ENCODE measurements at regions not wholly inside any gene's neighbourhood (a gene's known extent, or its start where the extent isn't known, plus 50 kb on each side); places are given as distances from the start of the nearest gene placed in this dataset.
"Not testable (repeated sequence)": the region's sequence is repeated elsewhere in the genome, so short reads cannot be mapped to it uniquely, and the experiment has no call there.

GRCh38 chr15:23801881-23802280 is 114.8 kb upstream of the NDN start:
- H4K20me1 ChIP-seq (ENCODE audit: low read length), result no peaks in the 10 kb centered on the region
- H3K4me1 ChIP-seq (ENCODE audit: insufficient read depth, low read length), result no peaks in the 10 kb centered on the region
- intact Hi-C loops (cut with micrococcal nuclease), result no loop called here
- BruUV-seq (replicated peaks), result no TSS peak
- POLR2A ChIA-PET (ENCODE audit: unreplicated experiment), result no interaction called here
- H3F3A ChIP-seq (ENCODE audit: low read length, unreplicated experiment), result no peaks in the 10 kb centered on the region
- no peaks in the 10 kb centered on the region for H3K36me3 ChIP-seq (ENCODE audit: low read depth, low read length)
- peaks cover 6% of the 10 kb centered on the region; the same call in 1 of the 2 replicates for H3K9me3 ChIP-seq (ENCODE audit: low read length)
- H3K79me2 ChIP-seq (ENCODE audit: low read length), result no peaks in the 10 kb centered on the region
- no peak for ATAC-seq
- H3K9ac ChIP-seq (ENCODE audit: low read length), result no peak overlapping the region
- H2AFZ ChIP-seq (ENCODE audit: low read length), result no peak overlapping the region
- H3K4me3 ChIP-seq (ENCODE audit: low read length), result no peak overlapping the region
- H3K4me2 ChIP-seq (ENCODE audit: low read length), result no peak overlapping the region
- DNase-seq, result no peak
- CTCF ChIA-PET, result no interaction called here
- H3K27ac ChIP-seq (ENCODE audit: low read length), result no peak overlapping the region
- H3K27me3 ChIP-seq (ENCODE audit: low read length), result no peaks in the 10 kb centered on the region
- TF ChIP-seq CTCF (conservative IDR thresholded peaks at IDR 0.05; ENCODE audit: low read depth, low read length), result no peak
- TF ChIP-seq EZH2 (IDR thresholded peaks at IDR 0.05; ENCODE audit: low read length, unreplicated experiment), result no peak
- TF ChIP-seq EZH2phosphoT487 (IDR thresholded peaks at IDR 0.05; ENCODE audit: borderline replicate concordance, low read length), result no peak
- H3K9me2 ChIP-seq (replicated peaks; ENCODE audit: low read length), result no peaks in the 10 kb centered on the region

DNA sequence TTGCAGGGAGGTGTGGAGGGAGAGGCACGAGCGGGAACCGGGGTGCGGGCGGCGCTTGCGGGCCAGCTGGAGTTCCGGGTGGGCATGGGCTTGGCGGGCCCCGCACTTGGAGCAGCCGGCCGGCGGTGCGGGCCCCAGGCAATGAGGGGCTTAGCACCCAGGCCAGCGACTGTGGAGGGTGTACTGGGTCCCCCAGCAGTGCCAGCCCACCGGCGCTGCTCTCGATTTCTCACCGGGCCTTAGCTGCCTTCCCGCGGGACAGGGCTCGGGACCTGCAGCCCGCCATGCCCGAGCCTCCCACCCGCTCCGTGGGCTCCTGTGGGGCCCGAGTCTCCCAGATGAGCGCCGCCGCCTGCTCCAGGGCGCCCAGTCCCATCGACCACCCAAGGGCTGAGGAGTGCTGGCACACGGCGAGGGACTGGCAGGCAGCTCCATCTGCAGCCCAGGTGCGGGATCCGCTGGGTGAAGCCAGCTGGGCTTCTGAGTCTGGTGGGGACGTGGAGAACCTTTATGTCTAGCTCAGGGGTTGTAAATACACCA is 115.9 kb upstream of the NDN start:
- H3K27me3 ChIP-seq (ENCODE audit: low read length); POLR2A ChIA-PET (ENCODE audit: unreplicated experiment); H2AFZ ChIP-seq (ENCODE audit: low read length); H4K20me1 ChIP-seq (ENCODE audit: low read length); H3K79me2 ChIP-seq (ENCODE audit: low read length); intact Hi-C loops (cut with micrococcal nuclease); H3K9ac ChIP-seq (ENCODE audit: low read length); H3K4me1 ChIP-seq (ENCODE audit: insufficient read depth, low read length); H3K27ac ChIP-seq (ENCODE audit: low read length); H3K4me3 ChIP-seq (ENCODE audit: low read length); DNase-seq; BruUV-seq (replicated peaks); ATAC-seq; CTCF ChIA-PET; H3K9me2 ChIP-seq (replicated peaks; ENCODE audit: low read length); H3K9me3 ChIP-seq (ENCODE audit: low read length); H3F3A ChIP-seq (ENCODE audit: low read length, unreplicated experiment); H3K4me2 ChIP-seq (ENCODE audit: low read length); H3K36me3 ChIP-seq (ENCODE audit: low read depth, low read length): not testable (repeated sequence)

DNA sequence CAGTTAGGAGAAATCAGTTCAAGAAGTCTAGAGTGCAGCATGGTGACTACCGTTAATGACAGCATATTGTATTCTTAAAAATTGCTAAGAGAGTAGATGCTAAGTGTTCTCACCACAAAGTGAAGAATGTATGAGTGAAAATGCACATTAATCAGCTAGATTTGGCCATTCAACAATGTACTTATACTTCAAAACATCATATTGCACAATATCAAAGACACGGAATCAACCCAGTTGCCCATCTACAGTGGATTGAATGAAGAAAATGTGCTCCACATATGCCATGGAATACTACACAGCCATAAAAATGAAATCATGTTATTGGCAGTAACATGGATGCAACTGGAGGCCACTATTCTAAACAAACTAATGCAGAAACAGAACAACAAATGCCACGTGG is 119.9 kb upstream of the NDN start:
- Histone ChIP-seq H3K9me3 (ENCODE audit: low read length) (peaks cover 10% of the 10 kb centered on the region; the same call in 1 of the 2 replicates), H3K79me2 (ENCODE audit: low read length) (no peaks in the 10 kb centered on the region), H3K4me2 (ENCODE audit: low read length) (no peak overlapping the region), H3K9ac (ENCODE audit: low read length) (no peak overlapping the region), H3K27ac (ENCODE audit: low read length) (no peak overlapping the region), H3K27me3 (ENCODE audit: low read length) (no peaks in the 10 kb centered on the region), H2AFZ (ENCODE audit: low read length) (no peak overlapping the region), H3K4me3 (ENCODE audit: low read length) (no peak overlapping the region), H3K4me1 (ENCODE audit: insufficient read depth, low read length) (no peaks in the 10 kb centered on the region), H3K9me2 (replicated peaks; ENCODE audit: low read length) (no peaks in the 10 kb centered on the region), H3K36me3 (ENCODE audit: low read depth, low read length) (no peaks in the 10 kb centered on the region), H3F3A (ENCODE audit: low read length, unreplicated experiment) (no peaks in the 10 kb centered on the region), H4K20me1 (ENCODE audit: low read length) (no peaks in the 10 kb centered on the region)
- CTCF ChIA-PET, result no interaction called here
- POLR2A ChIA-PET (ENCODE audit: unreplicated experiment), result no interaction called here
- DNase-seq (no peak), ATAC-seq (no peak)
- intact Hi-C loops (cut with micrococcal nuclease), result no loop called here
- TF ChIP-seq CTCF (conservative IDR thresholded peaks at IDR 0.05; ENCODE audit: low read depth, low read length), result no peak
- TF ChIP-seq EZH2phosphoT487 (IDR thresholded peaks at IDR 0.05; ENCODE audit: borderline replicate concordance, low read length), result no peak
- no peak for TF ChIP-seq EZH2 (IDR thresholded peaks at IDR 0.05; ENCODE audit: low read length, unreplicated experiment)
- BruUV-seq (replicated peaks), result no TSS peak
